ENCODE measurements at regions not wholly inside any gene's neighbourhood (a gene's known extent, or its start where the extent isn't known, plus 50 kb on each side); places are given as distances from the start of the nearest gene placed in this dataset.

DNA sequence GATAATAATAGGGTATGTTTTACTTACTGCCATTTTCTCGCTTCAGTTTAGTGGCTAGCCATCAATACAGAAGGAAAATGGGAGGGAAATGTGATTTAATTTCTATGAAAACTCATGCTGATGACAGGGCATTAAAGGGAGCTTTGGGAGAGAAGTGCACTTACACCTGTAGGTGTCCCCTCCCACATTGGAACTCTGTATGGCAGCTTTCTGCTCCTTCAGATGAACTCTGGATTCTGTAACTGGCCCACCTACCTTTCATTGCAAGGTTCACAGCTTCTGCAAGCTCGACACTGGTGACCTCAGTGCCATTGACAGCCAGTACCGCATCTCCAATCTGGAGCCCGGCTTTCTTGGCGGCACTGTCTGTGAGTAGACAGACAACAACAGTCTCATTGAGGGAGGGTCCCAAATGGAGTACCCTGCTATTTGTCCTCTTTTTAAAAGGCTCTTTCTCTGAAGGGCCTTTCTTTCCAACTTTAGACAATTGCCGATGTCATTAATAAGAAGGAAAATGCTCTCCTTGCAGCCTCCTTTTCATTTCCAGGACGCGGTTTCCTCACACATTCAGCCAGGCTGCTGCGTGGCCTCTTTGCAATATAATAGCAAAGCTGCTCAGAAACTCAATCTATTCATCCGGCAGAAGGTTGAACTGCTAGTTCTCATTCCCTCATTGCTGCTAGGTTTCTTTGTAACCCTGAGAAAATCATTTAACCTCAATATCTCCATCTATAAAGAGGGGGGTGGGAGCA, 63.6 kb downstream of the NUDT12 start:
- no peak for ATAC-seq

GRCh38 chr5:103498211-103498610, 64.4 kb downstream of the NUDT12 start:
- ATAC-seq: no peak

- no peak for ATAC-seq
Measured at GRCh38 chr5:103497781-103498180, 64.8 kb downstream of the NUDT12 start.

GRCh38 chr5:103490030-103490739, 72.4 kb downstream of the NUDT12 start:
- ATAC-seq: no peak

DNA sequence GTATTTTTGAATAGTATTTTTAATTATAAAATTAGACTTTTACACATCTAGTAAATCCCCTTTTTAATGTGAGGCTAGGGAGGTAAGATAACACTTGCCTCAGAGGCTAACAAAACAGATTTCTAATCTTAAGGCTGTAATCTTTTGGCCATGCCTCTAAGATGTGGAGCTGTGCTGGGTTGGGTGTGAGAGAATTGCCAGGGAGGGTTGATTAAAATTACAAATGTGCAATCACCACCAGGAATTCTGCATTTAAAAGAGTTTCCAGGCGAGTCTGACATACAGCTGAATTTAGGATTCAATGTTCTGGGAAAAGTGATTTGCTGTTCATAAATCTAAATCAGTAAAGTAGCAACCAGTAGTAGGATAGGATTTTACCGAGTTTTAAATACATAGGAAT, 73.3 kb downstream of the NUDT12 start:
- ATAC-seq: no peak

- ATAC-seq: no peak
Measured at GRCh38 chr5:103487822-103488493, 74.6 kb downstream of the NUDT12 start.

DNA sequence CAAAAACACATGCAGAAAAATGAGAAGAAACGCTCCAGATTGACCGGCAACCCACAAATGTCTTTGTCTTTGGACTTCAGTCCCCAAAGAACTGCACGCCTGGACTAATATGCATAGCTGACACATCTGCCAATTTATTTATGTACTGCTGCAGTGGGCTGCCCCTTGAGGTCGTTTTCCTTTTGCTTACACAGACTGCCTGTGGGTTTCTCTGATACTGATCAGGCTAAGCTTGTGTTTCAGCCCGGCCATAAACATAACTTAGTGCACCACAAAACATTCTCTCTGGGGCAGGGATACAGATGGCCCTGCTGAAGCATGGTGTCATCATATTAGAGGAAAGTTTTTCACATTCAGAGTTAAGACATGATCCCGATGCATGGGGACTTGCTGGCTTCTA, 75.4 kb downstream of the NUDT12 start:
- ATAC-seq: no peak

- no peak for ATAC-seq
Measured at GRCh38 chr5:103486739-103487138, 75.8 kb downstream of the NUDT12 start.

- ATAC-seq: no peak
Measured at GRCh38 chr5:103480246-103480645, 82.3 kb downstream of the NUDT12 start.

- no peak for ATAC-seq
Measured at GRCh38 chr5:103477678-103478077, 84.9 kb downstream of the NUDT12 start.

DNA sequence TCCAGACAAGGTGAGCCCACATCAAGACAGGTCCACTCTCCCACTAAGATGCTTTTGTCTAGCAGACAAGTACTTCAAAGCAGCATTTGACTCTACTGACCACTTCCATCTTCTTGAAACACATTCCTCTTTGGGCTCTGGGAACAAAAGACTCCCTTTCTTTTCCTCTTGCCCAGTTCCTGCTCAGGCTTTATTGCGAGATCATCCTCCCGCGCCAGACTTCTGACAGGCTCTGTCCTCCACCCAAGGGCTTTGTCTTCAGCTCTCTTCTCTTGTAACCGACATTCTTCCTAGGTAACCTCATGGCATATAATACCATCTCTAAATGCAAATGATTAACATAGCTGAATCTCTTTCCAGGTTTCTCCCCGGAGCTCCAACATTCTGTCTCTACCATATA, 85.8 kb downstream of the NUDT12 start:
- ATAC-seq: no peak

DNA sequence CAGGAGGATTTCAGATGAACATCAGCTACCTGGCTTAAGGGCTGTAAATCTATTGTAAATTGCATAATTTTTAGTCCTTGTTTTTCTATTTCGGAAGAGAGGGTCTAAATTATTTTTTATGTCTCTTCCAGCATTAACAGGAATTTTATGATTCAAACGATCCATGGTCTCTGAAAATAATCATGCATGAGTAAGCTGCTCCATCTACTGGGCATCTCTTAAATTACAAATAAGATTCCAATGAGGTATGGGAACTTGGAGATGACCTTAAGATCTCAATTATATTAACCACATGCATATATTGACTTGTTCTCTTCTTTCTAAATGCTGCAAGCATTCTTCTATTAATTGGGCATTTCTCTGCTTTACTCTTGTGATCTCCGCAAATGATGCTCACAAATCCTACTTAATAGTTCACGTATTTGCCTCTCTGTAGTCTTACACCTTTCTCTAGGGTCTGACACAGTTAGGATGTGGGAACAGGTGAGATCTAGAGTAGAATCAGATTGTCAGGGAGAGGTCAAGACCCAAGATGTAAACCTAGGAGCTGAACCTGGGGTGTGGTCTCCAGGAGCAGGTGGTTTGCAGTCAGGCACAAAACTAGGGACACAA, 86.9 kb downstream of the NUDT12 start:
- no peak for ATAC-seq

GRCh38 chr5:103474677-103475076, 87.9 kb downstream of the NUDT12 start:
- no peak for ATAC-seq

DNA sequence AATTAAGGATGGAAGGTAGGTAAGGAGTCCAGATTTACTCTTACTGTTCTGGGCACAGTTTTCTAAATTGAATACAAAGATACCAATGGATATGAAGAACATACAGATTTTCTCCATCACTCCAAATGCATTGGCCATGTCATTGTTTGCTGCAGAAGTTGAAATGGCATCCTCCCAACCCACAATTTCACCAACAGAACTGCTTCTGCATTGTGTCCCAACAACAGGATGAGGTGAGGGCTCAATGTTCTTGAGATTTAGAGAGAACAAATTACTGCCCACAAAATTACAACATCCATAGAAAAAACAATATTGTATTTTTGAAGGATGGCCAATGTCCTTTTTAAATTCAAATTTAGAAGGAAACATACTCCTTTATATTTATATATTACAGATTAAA, 88.9 kb downstream of the NUDT12 start:
- ATAC-seq: no peak

DNA sequence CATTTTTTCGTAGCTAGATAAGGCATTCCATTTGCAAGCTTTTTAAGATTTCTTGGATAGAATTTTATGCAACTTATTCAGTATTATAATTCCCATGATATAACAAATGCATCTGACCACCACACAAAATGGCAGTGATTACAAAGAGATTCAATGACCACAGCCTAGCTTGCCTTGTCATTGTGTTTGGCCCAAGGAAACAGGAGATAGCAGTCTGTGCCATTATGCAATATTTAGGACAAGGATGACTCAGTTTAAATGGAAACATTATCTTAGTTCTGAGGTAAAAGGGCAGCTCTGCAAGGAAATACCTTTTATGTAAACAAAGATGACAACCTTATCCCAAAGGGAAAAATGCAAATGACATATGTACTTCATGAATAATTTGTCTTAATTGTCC, 89.8 kb downstream of the NUDT12 start:
- ATAC-seq: no peak

- ATAC-seq: no peak
Measured at GRCh38 chr5:103472265-103472664, 90.3 kb downstream of the NUDT12 start.

DNA sequence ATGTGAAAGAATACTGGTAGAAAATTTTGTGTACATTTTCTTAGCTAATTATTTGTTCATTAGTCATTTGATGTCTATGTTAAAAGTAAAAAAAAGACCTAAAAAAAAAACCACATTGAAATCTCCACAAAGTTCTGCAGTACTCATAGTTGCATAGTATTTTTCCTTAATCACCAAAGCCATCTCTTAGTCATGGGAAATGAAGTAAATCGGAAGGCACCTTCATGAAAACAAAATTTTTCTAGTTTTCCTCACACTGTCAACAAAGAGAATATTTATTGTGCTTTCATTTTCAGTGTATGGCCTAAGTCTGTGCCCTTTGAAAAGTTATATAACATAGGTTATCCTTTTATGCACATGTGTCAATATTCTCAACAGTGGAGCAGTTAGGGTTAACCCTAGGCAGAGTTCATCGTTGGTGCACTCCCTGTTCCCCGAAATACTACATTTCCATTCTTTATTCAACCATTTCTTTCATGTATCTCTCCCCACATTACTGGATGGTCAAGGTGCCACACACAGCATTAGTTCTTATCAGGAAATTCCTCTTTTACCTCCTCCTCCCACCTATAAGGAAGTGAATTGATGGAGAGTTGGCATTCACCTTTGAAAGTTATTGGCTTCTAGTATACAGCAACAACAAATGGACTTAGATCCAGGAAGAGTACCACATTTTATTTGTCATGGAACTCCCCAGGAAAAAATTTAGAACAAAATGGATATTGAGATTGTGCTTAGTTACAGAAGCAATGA, 93.1 kb downstream of the NUDT12 start:
- ATAC-seq: no peak

DNA sequence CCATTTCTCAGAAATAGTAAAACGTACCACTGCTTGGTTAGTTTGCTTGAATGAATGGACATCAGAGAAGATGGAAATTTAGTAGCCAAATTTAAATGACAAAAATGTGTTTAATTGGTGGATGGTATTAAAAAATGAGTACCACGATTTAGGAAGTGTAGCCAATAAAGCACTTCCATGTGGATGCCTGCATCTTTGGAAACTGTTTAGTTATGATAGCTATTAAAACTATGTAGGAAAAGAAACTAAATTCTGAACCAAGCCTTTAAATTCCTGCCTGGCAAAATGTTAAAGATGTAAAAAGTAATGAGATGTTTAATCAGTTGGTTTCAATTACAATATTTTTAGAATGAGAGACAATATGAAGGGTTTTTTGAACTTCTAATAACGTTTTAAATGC, 94.8 kb downstream of the NUDT12 start:
- ATAC-seq: no peak

GRCh38 chr5:103466495-103466894, 96.1 kb downstream of the NUDT12 start:
- no peak for ATAC-seq

GRCh38 chr5:103465891-103466290, 96.7 kb downstream of the NUDT12 start:
- ATAC-seq: no peak

GRCh38 chr5:103464835-103465484, 97.6 kb downstream of the NUDT12 start:
- ATAC-seq: no peak

DNA sequence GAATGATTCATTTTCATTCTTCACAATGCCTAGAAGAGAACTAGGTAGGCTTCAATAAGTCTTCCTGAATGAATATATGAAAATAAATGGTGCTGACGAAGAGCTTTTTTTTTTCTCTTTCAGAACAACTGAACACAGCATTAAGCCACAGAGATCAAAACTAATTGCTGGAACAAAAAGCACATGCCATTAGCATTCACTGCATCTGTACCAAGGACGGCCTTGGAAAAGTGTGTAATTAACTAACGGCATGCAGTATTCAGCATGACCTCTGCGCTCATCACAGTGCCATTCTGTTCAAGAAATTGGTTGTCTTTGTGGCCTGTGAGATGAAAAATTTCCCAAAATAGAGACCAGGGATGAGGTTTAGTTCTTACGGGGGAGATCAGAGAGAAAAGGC, 99.3 kb downstream of the NUDT12 start:
- no peak for ATAC-seq

Measured in activated CD4-positive, CD25-positive, alpha-beta regulatory T cell treated with anti-CD3 and anti-CD28 coated beads, Interleukin-2, amount 50 U/mL, for 24 hours (primary cell).